ENCODE measurements at regions not wholly inside any gene's neighbourhood (a gene's known extent, or its start where the extent isn't known, plus 50 kb on each side); places are given as distances from the start of the nearest gene placed in this dataset.
"Not testable (repeated sequence)": the region's sequence is repeated elsewhere in the genome, so short reads cannot be mapped to it uniquely, and the experiment has no call there.

DNA sequence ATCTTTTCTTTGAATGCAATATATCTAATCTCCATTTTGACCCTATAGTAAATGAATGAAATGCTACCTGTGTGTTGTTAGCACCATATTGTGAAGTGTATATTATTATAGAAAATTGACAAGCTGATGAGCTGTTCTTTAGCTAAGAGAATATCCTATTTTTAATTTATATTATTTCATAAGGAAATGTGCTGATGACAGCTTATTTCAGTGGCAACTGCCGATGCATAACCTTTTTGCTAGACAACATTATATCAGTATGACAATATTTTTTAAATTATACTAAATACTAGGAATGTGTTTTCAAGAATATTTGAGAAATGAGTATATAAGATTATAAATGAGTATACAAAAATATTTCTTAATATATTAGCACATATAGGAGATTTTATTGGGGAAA lies 573.1 kb downstream of the ZNF608 start:
- H3K4me1 Mint-ChIP-seq: no peaks in the 10 kb centered on the region
- ChIA-PET POLR2A (no interaction called here), CTCF (no interaction called here)
- DNase-seq: no peak
- H3K4me3 Mint-ChIP-seq: no peak overlapping the region
- H3K9me3 Mint-ChIP-seq: peaks cover 2% of the 10 kb centered on the region
- no peaks in the 10 kb centered on the region for H3K36me3 Mint-ChIP-seq (ENCODE audit: low read depth)
- H3K27ac Mint-ChIP-seq: no peak overlapping the region
- H3K27me3 Mint-ChIP-seq: no peaks in the 10 kb centered on the region

DNA sequence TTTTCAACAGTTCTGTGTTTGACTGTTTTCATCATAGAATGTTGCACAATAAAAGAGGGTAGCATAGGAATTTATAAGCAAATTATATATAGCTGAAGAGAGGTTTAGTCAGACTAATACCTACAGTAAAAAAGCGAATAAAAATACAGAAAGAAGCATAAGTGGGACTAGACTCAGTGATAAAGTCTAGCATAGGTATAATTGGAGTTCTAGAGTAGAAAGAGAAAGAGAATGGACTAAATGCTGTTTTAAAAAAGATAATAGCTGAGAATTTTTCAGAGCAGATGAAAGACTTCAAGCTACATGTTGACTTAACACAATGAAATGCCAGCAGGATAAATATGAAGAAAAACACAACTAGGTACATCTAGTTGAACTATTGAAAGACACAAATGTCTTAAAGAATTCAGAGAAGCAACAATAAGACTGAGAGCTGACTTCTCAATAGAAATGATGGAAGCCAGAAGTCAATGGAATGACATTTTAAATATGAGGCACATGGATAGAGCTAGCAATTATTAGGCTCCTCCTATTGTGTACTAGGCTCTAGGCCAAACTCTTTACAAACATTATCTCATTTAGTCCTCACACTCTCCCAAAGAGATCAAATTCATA lies 573.9 kb downstream of the ZNF608 start:
- H3K36me3 Mint-ChIP-seq (ENCODE audit: low read depth): no peaks in the 10 kb centered on the region
- no peak overlapping the region for H3K4me3 Mint-ChIP-seq
- POLR2A ChIA-PET: no interaction called here
- H3K27ac Mint-ChIP-seq: no peak overlapping the region
- no peak for DNase-seq
- H3K9me3 Mint-ChIP-seq: peaks cover 2% of the 10 kb centered on the region
- no peaks in the 10 kb centered on the region for H3K4me1 Mint-ChIP-seq
- CTCF ChIA-PET: no interaction called here
- H3K27me3 Mint-ChIP-seq: no peaks in the 10 kb centered on the region

DNA sequence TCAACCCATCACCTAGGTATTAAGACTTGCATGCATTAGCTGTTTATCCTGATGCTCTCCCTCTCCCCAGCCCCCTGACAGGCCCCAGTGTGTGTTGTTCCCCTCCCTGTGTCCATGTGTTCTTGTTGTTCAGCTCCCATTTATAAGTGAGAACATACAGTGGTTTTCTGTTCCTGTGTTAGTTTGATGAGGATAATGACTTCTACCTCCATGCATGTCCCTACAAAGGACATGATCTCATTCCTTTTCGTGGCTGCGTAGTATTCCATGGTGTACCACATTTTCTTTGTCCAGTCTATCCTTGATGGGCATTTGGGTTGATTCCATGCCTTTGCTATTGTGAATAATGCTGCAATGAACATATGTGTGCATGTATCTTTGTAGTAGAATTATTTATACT lies 578.3 kb downstream of the ZNF608 start:
- CTCF ChIA-PET; H3K9me3 Mint-ChIP-seq; DNase-seq; H3K4me1 Mint-ChIP-seq; H3K36me3 Mint-ChIP-seq (ENCODE audit: low read depth); POLR2A ChIA-PET; H3K27me3 Mint-ChIP-seq; H3K27ac Mint-ChIP-seq; H3K4me3 Mint-ChIP-seq: not testable (repeated sequence)

DNA sequence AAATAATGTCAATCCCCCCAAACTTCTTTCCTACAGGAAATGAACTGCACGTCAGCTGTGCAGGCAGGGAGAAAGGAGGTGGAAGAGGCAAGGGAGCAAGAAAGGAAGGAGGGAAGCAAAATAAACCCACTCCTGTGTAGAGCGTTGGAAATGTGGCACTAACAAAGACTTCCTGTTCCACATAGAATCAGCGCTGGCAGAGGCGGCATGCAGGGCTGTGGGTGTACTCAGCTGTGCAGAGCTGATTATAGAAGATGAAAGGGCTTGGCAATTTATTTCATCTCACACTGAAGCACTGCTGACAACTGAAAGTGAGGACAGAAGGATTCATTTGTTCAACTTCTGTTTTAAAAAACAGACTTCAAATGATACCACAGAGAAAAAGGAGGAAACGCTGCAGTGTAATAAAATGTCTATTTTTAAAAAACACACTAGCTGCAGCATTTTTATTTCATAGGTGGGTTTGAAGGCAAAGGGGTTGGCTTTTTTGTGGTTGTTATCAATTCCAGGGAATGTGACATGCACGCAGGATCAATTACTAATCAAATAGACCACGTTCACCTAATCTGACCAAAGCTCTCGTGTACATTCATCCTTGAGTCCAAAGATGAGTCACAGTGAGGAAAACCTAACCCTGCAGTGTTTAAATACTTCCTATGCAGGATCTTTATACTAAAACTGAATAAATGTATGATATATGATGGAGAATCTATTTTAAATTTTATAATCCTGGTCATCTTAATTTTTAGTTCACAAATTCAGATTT lies 583.5 kb downstream of the ZNF608 start:
- CTCF ChIA-PET: no interaction called here
- Mint-ChIP-seq H3K27me3 (no peaks in the 10 kb centered on the region), H3K4me1 (peaks cover 7% of the 10 kb centered on the region), H3K27ac (no peak overlapping the region), H3K4me3 (no peak overlapping the region), H3K36me3 (ENCODE audit: low read depth) (no peaks in the 10 kb centered on the region), H3K9me3 (no peaks in the 10 kb centered on the region)
- DNase-seq: peak; percentile 22
- POLR2A ChIA-PET: no interaction called here

DNA sequence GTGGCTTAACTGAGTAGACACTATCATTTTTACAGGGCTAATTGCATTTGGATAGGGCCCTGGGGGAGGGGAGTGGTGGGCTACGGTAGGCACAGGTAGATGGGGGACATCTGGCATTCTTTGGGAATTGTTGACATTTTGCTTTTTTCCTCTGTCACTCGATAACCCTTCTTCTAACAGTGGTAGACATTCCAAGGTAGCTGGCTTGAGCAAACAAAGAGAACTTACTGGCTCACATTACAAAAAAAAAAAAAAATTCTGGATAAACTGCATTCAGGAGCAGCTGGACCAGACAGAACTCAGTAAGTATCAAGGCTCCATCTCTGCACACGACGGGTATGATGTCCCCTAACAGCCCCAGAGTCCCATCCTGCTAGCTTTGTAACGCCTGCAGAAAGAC lies 585.2 kb downstream of the ZNF608 start:
- ChIA-PET CTCF (no interaction called here), POLR2A (no interaction called here)
- no peak for DNase-seq
- no peak overlapping the region for H3K4me3 Mint-ChIP-seq
- no peaks in the 10 kb centered on the region for H3K27me3 Mint-ChIP-seq
- no peak overlapping the region for H3K27ac Mint-ChIP-seq
- peaks cover 2% of the 10 kb centered on the region for H3K9me3 Mint-ChIP-seq
- H3K4me1 Mint-ChIP-seq: peaks cover 11% of the 10 kb centered on the region
- H3K36me3 Mint-ChIP-seq (ENCODE audit: low read depth): no peaks in the 10 kb centered on the region

DNA sequence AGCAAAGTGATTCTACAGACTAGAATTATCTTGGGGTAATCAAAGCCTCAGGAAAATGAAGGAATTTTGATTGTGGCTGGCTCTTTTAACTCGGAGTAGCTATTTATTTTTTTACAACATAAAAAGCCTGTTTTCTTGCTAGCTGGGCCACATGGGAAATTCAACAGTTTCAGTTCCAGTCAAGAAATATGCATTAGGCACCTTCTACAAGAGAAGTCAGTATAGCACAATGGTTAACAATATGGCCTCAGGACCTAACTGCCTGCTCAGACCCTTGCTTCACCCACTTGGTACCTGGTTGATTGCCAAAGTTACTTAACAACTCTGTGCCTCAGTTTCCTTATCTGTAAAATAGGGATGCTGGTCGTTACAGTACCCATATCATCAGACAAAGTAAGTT lies 586.2 kb downstream of the ZNF608 start:
- DNase-seq: no peak
- Mint-ChIP-seq H3K36me3 (ENCODE audit: low read depth) (no peaks in the 10 kb centered on the region), H3K4me3 (no peak overlapping the region), H3K27ac (no peak overlapping the region), H3K4me1 (peaks cover 11% of the 10 kb centered on the region), H3K27me3 (no peaks in the 10 kb centered on the region), H3K9me3 (peaks cover 5% of the 10 kb centered on the region)
- ChIA-PET CTCF (no interaction called here), POLR2A (no interaction called here)

DNA sequence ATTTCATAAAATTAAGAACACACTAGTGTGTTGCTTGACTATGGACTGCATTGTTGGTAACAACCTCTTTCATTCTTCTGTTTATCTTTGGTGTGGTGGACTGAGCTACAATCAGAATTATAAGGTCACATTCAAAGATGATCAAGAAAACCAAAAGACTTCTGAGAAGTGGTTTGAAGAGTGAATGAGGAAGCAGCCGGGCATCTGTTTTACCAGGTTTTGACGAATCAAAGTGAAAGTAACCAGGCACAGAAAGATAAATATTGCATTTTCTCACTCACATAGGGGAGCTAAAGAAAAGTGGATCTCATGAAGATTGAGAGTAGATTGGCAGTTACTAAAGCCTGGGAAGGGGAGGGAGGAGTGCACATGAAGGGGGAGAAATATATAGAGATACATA lies 589.1 kb downstream of the ZNF608 start:
- DNase-seq: no peak
- CTCF ChIA-PET: interaction anchor here (0.6 kb wide), 1 partner anchor 70 kb away, joined by 3 read pairs; no protein-coding TSS in a partner anchor
- no peak overlapping the region for H3K27ac Mint-ChIP-seq
- H3K9me3 Mint-ChIP-seq: peaks cover 18% of the 10 kb centered on the region
- H3K36me3 Mint-ChIP-seq (ENCODE audit: low read depth): no peaks in the 10 kb centered on the region
- peaks cover 4% of the 10 kb centered on the region for H3K4me1 Mint-ChIP-seq
- H3K4me3 Mint-ChIP-seq: no peak overlapping the region
- H3K27me3 Mint-ChIP-seq: no peaks in the 10 kb centered on the region
- POLR2A ChIA-PET: no interaction called here

DNA sequence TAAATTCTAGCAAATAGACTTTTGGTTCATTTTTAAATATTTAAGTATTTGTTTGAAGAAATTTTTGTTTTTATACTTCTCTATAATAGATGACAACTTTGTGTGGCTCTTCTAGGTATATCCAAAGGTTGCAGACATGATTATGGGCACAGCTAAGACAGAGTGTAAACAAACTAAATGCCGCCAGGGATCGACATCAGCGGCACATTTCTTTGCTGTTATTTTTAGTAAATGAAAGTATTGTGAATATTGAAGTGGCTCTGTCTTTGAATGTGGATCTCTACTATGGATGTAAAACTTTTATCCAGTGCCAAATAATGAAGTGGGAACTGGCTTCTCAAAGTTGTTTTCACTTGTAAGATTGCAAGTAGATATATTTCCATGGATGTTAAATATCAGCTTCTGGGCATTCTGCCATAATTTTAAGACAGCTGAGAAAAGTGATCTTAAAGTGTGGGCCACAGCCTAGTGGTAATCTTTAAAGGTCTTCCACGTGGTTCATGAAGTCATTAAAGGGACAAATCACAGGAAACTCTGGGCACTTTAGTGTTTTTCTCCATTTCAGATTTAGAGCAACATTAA lies 589.9 kb downstream of the ZNF608 start:
- Mint-ChIP-seq H3K4me3 (no peak overlapping the region), H3K27me3 (no peaks in the 10 kb centered on the region), H3K36me3 (ENCODE audit: low read depth) (no peaks in the 10 kb centered on the region), H3K27ac (no peak overlapping the region), H3K9me3 (peaks cover 18% of the 10 kb centered on the region), H3K4me1 (peaks cover 4% of the 10 kb centered on the region)
- ChIA-PET POLR2A (no interaction called here), CTCF (no interaction called here)
- DNase-seq: no peak

DNA sequence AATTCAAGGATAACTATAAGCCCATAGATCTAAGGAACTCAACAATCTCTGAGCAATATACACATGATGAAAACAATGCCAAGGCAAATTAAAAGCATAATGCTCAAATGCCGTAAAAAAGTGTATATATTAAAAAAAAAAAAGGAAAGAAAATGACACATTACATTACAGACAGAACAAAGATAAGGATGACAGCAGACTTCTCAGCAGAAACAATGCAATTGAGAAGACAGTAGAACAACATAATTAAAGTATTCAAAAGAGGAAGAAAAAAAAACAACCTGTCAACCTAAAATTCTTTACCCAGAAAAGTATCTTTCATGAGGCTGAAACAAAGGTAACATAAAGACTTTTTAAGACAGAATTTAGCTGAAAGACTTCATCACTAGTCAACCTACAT lies 591.7 kb downstream of the ZNF608 start:
- peaks cover 4% of the 10 kb centered on the region for H3K4me1 Mint-ChIP-seq
- no peaks in the 10 kb centered on the region for H3K27me3 Mint-ChIP-seq
- no peak for DNase-seq
- CTCF ChIA-PET: interaction anchor here (0.7 kb wide), 1 partner anchor 35 kb away, joined by 4 read pairs; no protein-coding TSS in a partner anchor
- H3K27ac Mint-ChIP-seq: no peak overlapping the region
- H3K36me3 Mint-ChIP-seq (ENCODE audit: low read depth): no peaks in the 10 kb centered on the region
- H3K4me3 Mint-ChIP-seq: no peak overlapping the region
- POLR2A ChIA-PET: no interaction called here
- peaks cover 22% of the 10 kb centered on the region for H3K9me3 Mint-ChIP-seq

DNA sequence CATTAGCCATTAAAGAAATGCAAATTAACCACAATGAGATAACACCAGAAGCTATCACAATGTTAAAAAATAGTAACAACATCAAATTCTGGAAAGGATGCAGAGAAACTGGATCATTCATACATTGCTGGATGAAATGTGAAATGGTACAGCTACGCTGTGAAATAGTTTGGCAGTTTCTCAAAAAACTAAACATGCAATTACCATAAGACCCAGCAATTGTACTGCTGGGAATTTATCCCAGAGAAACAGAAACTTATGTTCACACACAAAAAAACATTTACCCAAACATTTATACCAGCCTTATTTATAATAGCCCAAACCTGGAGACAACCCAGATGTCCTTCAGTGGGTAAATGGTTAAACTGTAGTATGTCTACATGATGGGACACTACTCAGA lies 592.9 kb downstream of the ZNF608 start:
- POLR2A ChIA-PET: no interaction called here
- Mint-ChIP-seq H3K4me3 (no peak overlapping the region), H3K27ac (no peak overlapping the region), H3K9me3 (peaks cover 22% of the 10 kb centered on the region), H3K36me3 (ENCODE audit: low read depth) (no peaks in the 10 kb centered on the region), H3K4me1 (peaks cover 4% of the 10 kb centered on the region), H3K27me3 (no peaks in the 10 kb centered on the region)
- CTCF ChIA-PET: no interaction called here
- no peak for DNase-seq

DNA sequence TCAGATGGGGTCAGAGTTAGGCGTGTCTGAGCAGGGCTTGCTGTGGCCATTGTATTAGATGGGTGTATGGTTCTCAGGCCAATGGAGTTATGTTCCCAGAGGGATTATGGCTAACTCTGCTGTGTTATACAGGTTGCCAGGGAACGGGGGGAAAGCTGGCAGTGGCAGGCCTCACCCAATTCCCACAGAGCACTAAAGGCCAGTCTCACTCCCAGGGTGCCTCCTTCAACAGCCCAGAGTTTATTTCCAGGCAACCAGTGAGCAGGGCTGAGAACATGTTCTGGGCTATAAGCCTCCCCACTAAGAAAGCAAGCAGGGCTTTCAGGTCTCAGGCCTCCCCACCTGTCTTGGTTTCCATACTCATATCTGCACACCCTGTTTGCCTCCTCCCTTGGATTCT lies 597.9 kb downstream of the ZNF608 start:
- DNase-seq: no peak
- Mint-ChIP-seq H3K4me3 (no peak overlapping the region), H3K9me3 (peaks cover 7% of the 10 kb centered on the region), H3K36me3 (ENCODE audit: low read depth) (no peaks in the 10 kb centered on the region), H3K27me3 (no peaks in the 10 kb centered on the region), H3K27ac (no peak overlapping the region), H3K4me1 (no peaks in the 10 kb centered on the region)
- ChIA-PET POLR2A (no interaction called here), CTCF (no interaction called here)

DNA sequence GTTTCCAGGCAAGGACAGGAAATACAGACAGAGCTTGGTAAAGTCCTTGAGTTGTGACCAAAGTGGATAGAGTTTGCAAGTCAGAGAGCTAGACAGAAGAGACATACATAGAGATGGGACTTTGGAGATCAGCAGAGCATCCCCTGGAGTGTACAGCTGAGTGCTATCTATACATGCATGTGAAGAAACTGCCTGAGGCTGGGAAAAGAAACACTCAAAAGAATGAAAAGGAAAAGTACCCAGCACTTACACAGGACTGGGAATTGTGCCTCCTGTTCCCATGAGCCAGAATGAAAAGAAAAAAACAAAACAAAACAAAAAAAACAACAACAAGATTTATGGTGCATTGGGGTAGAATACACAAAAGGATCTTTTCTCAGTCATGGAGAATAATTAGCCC lies 606.4 kb downstream of the ZNF608 start:
- no peak for DNase-seq
- POLR2A ChIA-PET: no interaction called here
- H3K27me3 Mint-ChIP-seq: no peaks in the 10 kb centered on the region
- no peak overlapping the region for H3K27ac Mint-ChIP-seq
- H3K9me3 Mint-ChIP-seq: peaks cover 3% of the 10 kb centered on the region
- CTCF ChIA-PET: no interaction called here
- no peaks in the 10 kb centered on the region for H3K4me1 Mint-ChIP-seq
- no peak overlapping the region for H3K4me3 Mint-ChIP-seq
- H3K36me3 Mint-ChIP-seq (ENCODE audit: low read depth): no peaks in the 10 kb centered on the region

DNA sequence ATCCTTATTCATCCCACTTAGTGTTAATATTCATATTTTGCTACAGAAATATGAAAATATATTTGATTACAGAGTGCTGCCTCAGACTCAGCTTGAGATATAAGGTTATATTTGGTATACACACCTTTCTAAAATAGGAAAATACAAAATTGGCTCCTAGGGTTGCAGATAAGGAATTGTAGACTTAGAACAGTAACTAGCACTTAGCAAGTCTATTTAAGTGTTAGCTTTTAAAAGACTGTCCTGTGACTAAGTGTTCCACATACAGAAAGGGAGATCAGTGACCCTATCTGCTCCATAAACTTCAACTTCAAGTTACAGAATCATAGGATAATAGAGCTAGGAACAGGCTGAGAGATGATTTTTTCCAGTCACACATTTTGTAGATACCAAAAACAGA lies 607.0 kb downstream of the ZNF608 start:
- no peaks in the 10 kb centered on the region for H3K27me3 Mint-ChIP-seq
- ChIA-PET POLR2A (no interaction called here), CTCF (no interaction called here)
- no peak overlapping the region for H3K27ac Mint-ChIP-seq
- H3K36me3 Mint-ChIP-seq (ENCODE audit: low read depth): no peaks in the 10 kb centered on the region
- H3K9me3 Mint-ChIP-seq: peaks cover 3% of the 10 kb centered on the region
- no peak for DNase-seq
- no peaks in the 10 kb centered on the region for H3K4me1 Mint-ChIP-seq
- no peak overlapping the region for H3K4me3 Mint-ChIP-seq

DNA sequence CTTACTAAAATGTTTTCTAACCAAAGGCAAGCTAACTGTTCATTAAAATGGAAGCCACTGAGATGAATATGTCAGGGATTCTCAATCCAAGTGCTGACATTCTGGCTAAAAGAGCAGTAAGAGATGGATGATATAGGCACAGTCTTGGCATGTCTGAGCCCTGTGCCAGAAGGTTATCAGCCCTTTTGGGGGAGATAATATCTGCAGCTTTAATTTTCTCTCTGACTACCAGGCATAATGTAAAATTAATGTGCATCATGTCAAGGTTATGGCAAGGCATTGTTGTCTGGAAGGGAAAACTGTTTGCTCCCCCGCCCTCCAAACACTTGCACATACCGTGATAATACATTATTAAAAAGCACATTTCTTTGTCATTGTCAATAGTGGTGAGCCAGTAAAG lies 609.8 kb downstream of the ZNF608 start:
- POLR2A ChIA-PET: no interaction called here
- peaks cover 3% of the 10 kb centered on the region for H3K9me3 Mint-ChIP-seq
- no peaks in the 10 kb centered on the region for H3K27me3 Mint-ChIP-seq
- DNase-seq: no peak
- CTCF ChIA-PET: no interaction called here
- H3K4me3 Mint-ChIP-seq: no peak overlapping the region
- no peak overlapping the region for H3K27ac Mint-ChIP-seq
- H3K36me3 Mint-ChIP-seq (ENCODE audit: low read depth): no peaks in the 10 kb centered on the region
- no peaks in the 10 kb centered on the region for H3K4me1 Mint-ChIP-seq
